ENCODE measurements at regions not wholly inside any gene's neighbourhood (a gene's known extent, or its start where the extent isn't known, plus 50 kb on each side); places are given as distances from the start of the nearest gene placed in this dataset.

DNA sequence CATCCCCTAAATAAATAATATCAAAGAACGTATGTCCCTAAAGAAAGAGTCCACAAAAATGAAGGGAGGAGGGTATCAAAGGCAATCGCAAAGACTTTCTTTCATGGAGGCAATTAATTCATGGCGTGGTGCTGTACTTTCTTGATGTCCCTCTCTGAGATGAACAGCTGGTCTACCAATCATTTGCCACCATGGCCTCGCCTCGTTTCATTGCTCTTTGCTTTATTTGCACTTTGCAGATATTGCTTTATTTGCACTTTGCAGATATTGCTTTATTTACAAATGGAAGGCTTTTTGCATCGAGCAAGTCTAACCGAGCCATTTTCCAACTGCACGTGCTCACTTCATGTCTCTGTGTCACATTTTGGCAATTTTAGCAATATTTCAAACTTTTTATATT lies 104.0 kb upstream of the PTCH1 start:
- no peak for DNase-seq (ENCODE audit: low spot score)

DNA sequence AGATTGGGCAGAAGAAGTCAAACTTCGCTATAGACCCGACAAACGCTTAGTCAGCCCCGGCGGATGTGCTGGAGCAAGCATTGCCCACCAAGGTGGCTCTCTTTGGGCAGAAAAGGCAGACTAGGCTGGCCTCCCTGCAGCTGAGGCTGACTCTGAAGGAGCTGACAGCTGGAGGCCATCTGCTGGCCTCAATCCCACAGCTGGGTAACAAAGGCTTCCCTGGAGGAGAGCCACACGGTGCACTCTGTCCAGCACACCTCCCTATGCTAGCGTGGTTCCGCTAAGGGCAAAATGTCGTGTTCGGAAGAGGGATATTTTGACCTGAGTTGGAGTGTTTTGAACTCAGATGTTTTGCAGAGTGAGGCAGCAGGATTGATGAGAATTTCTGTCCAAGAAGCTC lies 103.5 kb upstream of the PTCH1 start:
- DNase-seq (ENCODE audit: low spot score), result no peak

DNA sequence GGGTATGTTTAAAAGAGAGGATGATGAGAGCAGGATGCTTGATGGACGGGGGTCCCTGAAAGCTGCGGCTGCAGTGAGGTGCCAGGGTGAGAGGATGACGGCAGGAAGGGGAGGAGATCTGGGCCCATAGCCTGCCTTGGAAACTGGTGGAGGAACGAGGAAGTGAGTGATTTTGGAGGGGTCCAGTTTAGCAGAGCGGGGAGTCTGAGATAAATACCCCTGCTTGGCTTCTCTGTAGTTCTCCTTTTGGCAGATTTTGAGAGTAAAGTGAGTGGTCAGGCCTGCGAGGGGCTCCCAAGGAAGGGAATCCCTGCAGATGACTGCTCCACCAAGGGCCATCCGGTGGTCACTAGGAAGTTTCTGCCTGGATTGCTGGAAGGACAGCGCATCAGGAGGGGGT lies 98.5 kb upstream of the PTCH1 start:
- DNase-seq (ENCODE audit: low spot score), result no peak

DNA sequence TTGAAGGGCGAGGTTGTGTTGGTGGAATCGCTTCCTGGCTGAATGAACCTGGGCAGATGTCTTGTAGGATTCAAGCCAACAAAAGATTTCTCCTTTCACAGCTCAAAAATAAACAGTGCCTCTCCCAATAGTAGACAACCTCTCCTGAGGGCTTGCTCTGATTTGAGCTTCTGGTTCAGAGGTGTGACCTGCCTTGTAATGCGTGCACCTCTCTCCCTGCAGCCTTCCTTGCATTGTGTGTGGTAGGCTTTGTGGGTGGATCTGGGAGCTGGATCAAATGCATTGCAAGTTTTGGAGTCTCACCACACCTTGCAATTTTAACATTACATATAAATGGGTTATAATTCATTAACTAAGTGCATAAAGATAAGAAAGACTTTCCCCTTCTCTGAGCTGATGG lies 96.9 kb upstream of the PTCH1 start:
- no peak for DNase-seq (ENCODE audit: low spot score)

DNA sequence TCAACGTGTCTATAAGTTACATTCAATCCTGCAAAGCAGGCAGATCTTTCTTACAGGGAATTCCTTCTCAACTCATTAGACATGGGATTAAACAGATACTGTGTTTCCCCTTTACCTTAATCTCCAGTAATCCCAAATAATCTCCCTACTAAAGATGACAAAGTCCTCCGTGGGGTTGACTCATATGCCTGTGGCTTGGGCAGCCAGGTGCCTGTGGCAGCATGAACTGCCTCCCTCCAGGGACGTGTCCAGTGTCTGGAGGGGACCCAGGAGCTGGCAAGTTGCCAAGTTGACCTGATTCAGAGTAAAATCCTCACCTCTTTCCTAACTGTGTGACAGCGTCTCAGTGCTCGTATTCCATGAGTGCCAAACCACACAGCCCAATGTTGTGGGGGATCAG lies 94.6 kb upstream of the PTCH1 start:
- no peak for DNase-seq (ENCODE audit: low spot score)

DNA sequence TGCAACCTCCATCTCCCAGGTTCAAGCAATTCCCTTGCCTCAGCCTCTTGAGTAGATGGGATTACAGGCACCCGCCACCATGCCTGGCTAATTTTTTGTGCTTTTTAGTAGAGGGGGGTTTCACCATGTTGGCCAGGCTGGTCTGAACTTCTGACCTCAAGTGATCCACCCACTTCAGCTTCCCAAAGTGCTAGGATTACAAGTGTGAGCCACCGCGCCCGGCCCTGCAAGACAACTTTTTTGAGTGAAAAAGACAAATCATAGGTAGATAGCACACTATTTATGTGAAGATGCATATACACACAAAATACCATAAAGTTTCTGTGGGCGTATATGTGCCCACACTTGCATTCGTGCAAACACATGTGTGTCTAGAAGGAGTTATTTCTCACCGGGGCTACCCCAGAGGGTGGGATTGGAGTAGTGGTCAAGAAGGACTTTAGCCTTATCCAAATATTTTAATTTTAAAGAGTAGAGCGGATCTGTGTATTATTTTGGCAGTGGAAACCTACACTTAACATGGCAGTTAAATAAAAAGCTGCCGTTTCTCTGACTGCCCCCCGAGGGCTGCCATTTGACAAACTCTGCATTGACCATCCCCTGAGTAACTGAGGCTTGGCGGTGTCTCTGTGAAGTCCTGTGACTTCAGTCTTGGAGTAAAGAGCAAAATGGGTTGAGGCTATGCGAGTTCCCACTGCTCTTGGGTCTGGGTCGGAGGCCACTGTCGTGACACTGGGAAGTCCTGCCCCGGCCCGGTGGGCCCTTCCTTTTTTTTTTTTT lies 93.4 kb upstream of the PTCH1 start:
- no peak for DNase-seq (ENCODE audit: low spot score)

DNA sequence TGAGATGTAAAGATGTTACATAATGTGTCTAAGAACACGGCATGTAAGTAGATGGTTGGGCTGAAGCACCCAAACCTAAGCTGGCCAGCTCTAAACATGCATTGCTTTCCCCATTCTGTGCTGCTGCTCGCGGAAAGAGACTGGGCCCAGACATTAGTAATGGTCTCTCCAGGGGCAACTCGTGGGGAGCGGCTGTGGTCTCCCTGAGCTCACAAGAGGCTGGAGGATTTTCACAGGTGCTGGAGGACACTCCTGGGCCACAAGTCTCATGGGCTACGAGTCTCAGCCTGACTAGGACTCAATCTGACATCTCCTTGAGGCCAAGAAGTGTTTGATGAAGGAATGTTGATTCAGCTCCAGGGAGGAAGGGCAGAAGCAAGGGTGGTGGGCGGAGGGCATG lies 92.7 kb upstream of the PTCH1 start:
- DNase-seq (ENCODE audit: low spot score), result no peak

DNA sequence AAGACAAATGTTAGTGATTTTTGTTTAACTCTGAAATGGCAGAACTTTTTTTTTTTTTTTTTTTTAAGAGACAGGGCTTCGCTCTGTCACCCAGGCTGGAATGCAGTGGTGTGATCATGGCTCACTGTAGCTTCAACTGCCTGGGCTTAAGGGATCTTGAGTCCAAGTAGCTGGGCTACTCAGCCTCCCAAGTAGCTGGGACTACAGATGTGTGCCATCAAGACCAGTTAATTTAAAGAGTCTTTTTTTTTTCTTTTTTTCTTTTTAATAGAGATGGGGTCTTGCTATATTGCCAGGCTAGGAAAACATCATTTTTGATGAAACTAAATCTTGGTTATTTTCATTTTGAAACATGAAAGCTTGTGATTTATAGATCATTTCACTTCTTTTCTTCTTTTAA lies 91.6 kb upstream of the PTCH1 start:
- no peak for DNase-seq (ENCODE audit: low spot score)

GRCh38 chr9:95607507-95607906 lies 90.7 kb upstream of the PTCH1 start:
- DNase-seq (ENCODE audit: low spot score), result no peak

DNA sequence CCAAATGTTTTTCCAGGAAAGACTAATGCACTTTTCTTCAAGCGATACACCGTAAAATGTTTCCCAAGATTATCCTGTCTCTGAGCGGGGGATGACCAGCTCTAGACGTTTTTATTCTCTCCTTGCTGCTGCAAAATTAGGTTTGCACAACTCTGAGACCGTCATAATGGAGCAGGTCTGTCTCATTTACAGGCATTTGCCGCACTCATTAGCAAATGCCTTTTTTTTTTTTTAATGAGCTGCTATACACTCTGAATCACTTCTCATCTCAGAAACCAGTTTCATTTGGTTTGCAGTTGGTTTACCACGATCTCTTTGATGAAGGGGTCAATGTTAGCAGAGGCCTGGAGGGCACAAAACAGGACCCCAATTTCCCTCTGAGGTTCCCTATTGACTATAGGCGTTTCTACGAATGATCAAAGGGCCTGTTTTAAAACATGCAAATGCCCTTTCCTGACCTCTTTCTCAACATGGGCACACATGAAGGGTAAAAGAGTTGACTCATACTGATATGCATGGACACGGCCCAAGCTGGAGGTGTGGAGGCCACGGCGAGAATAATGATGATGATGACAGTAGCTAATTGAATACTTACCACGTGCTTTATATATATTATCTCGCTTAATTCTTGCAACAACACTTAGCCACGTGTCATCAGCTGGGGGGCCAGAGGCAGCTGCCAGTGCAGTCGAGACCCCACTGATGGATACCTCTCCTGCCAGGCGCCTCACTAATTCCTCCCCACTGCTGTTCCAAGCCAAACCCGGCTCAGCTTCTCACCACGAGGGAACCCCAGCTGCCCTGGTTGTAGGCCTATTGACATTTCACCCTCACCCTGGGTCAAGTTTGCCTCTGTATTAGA lies 89.9 kb upstream of the PTCH1 start:
- DNase-seq (ENCODE audit: low spot score), result no peak

- DNase-seq (ENCODE audit: low spot score), result no peak
Measured at GRCh38 chr9:95605816-95606488, 89.2 kb upstream of the PTCH1 start.

DNA sequence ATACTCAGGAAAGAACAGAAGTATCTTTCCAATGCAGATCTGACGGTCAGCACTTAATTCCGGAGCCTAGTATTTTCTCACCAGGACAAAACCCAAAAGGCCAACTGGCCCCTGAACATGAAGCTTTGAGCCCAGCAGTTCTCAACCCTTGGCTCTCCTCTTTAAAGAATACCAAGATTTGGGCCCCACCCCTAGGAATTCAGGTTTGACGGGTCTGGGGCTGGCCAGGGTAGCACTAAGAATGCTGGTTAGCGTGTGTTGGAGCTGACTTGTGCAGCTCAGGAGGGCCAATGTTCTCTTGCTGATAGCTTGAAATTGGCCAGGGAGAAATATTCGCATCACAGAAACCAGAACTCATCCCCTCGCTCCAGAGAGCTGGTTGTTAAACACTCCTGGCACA lies 88.3 kb upstream of the PTCH1 start:
- no peak for DNase-seq (ENCODE audit: low spot score)

DNA sequence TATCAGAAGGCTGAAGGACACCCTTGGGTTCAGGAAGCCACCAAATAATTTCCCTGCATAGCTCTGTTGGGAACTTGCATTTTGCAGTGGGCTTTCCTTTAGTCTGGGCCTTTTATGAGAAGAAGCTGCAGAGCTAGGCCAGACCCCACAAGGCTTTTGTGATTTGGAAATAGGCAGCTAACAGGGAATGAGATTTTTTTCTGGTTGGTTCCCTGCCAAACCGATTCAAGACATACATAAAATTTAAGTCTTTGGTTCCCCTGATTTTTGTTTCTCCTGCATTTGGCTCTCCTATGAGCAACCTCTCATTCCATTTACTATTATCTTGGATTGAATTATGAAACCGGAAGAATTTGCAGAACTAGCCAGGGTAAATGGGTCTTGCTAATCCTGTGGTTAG lies 81.5 kb upstream of the PTCH1 start:
- no peak for DNase-seq (ENCODE audit: low spot score)

GRCh38 chr9:95595721-95596295 lies 79.0 kb upstream of the PTCH1 start:
- no peak for DNase-seq (ENCODE audit: low spot score)

GRCh38 chr9:95592931-95593330 lies 76.2 kb upstream of the PTCH1 start:
- DNase-seq (ENCODE audit: low spot score), result no peak

DNA sequence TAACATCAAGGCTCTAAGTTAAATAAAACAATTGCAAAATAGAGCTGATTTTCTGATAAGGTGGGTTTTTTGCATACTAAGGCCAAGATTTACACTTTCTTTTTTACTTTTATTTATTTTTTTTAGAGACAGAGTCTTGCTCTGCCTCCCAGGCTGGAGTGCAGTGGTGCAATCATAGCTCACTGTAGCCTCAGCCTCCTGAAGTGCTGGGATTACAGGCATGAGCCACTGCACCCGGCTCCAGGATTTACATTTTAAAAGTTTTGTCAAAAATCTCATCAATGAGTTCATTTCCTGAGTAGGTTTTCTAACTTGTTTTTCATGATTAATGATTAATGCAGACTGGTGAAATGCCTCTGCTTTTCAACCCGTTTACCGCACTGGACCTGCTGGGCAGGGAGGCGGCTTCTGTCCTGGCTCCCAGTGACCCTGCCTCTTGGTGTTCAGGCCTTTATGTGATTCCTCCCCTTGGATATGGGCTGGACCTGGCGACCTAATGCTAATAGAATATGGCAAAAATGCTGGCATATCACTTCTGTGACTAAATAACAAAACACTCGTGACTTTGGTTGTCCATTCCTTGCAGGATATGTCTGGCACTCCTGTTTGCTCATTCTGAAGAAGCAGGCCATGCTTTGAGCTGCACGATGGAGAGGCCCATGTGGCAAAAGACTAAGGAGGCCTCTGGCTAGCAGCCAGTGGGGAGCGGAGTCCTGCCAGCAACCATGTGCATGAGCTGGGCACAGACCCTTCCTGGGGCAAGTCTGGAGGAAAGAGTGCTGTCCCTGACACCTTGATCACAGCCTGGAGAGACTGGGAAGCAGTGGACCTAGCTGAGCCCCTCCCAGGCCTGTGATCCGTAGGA lies 72.2 kb upstream of the PTCH1 start:
- DNase-seq (ENCODE audit: low spot score), result no peak

DNA sequence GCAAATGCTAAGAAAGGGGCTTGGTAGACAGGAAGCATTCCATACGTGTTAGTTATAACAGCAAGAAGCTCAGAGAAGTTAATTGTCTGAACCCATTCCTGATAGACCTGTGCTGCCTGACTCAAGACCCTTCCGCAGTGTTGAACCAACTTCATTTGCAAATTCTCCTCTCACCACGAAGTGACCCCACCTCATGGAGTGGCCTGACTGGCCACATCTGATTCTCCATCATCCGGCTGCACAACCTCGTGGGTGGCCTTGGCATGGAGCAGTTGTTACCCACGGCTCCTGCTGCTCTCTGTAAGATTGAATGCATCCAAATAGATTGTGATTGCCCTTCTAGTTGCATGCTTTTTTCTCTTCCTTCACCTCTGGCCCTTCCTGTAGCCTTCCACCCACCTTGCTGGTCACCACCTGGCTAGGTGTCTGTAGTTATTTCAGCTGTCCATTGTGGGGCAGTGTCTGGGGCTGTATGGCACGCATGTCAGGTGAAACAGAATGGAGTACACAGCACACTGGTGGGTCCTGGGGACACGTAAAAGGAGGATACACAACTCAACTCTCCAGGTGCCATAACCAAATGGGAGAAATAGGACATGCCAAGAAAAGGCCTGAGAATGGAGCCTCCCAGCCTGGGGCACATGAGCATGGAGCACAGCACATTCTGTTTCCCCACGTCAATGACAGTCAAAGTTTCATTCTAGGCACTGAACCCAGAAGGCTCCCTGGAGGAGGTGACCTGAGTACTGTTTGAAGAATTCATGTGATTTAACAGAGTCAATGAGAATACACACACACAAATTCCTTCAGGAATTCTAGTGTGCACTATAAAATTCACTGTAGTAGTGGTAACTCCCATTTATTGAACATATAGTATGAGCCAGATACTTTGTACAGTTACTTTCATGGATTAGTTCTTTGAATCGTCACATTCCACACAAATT lies 70.5 kb upstream of the PTCH1 start:
- no peak for DNase-seq (ENCODE audit: low spot score)

- DNase-seq (ENCODE audit: low spot score), result no peak
Measured at GRCh38 chr9:95586326-95586725, 69.6 kb upstream of the PTCH1 start.

- no peak for DNase-seq (ENCODE audit: low spot score)
Measured at GRCh38 chr9:95585824-95586223, 69.1 kb upstream of the PTCH1 start.

DNA sequence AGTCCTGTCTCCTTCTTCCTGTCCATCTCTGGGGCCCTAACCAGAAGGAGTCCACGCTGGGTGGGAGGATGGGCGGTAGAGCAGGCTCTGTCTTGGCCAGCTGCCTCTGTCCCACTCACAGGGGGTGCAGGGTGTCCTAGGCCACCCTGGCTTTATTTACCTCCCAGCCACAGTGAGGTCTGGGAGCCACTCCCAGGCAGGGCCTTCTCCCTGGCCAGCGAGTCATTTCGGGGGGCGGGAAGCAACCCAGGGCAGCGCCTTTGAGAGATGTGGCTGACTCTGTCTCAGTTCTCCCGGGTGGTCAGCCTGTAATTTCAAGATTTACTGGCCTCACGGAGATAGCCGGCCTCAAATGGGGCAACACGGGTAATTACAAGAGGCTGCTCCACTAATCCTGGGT lies 67.4 kb upstream of the PTCH1 start:
- no peak for DNase-seq (ENCODE audit: low spot score)
